SU-DHL-6 (cell line): ENCODE measurements at regions not wholly inside any gene's neighbourhood (a gene's known extent, or its start where the extent isn't known, plus 50 kb on each side); places are given as distances from the start of the nearest gene placed in this dataset.

Experiments used
- H2AFZ ChIP-seq: fragments of 200-600 bp; sonication (generic); 2 replicates; pipeline ENCODE4 v1.6.1; 2014; ENCODE audit warnings: low read depth, mild to moderate bottlenecking, moderate library complexity, mixed read lengths, antibody characterized with exemption, low read length; ENCODE audit not compliant: severe bottlenecking
- H3F3A ChIP-seq: fragments of 200-600 bp; shearing (Covaris generic); 2 replicates; pipeline ENCODE4 v1.6.0; 2016; ENCODE audit warnings: antibody characterized with exemption, mild to moderate bottlenecking; ENCODE audit not compliant: insufficient read depth
- H3K27ac ChIP-seq: fragments of 200-600 bp; sonication (generic); 2 replicates; pipeline ENCODE4 v1.5.1; 2016; ENCODE audit warnings: low read depth, mild to moderate bottlenecking, low read length, moderate library complexity, mixed read lengths
- H3K27me3 ChIP-seq: fragments of 200-600 bp; sonication (generic), shearing (Covaris generic); 2 replicates; pipeline ENCODE4 v1.6.0; 2014; ENCODE audit warnings: mild to moderate bottlenecking, low read length
- H3K36me3 ChIP-seq: fragments of 200-600 bp; sonication (generic); 2 replicates; pipeline ENCODE4 v1.6.1; 2014; ENCODE audit warnings: mild to moderate bottlenecking, low read length, mixed read lengths
- H3K4me2 ChIP-seq: fragments of 300-600, 200-600 bp; shearing (Covaris generic), sonication (generic); 2 replicates; pipeline ENCODE4 v1.6.0; 2014; ENCODE audit warnings: low read length, low read depth, mild to moderate bottlenecking; ENCODE audit not compliant: poor library complexity, severe bottlenecking
- H3K4me3 ChIP-seq: fragments of 200-600 bp; sonication (generic); 2 replicates; pipeline ENCODE4 v1.5.1; 2014; ENCODE audit warnings: antibody characterized with exemption, low read length, mild to moderate bottlenecking, mixed read lengths; ENCODE audit not compliant: insufficient read depth, poor library complexity, severe bottlenecking
- H3K79me2 ChIP-seq: fragments of 200-600 bp; sonication (generic); 2 replicates; pipeline ENCODE4 v1.6.1; 2014; ENCODE audit warnings: mild to moderate bottlenecking, low read length, moderate library complexity; ENCODE audit not compliant: insufficient read depth
- H3K9ac ChIP-seq: fragments of 200-600 bp; sonication (generic); 2 replicates; pipeline ENCODE4 v1.7.0; 2014; ENCODE audit warnings: mild to moderate bottlenecking, low read length
- H3K9me2 ChIP-seq: fragments of 200-600 bp; sonication (generic); replicated peaks from 2 replicates; pipeline ENCODE4 v1.6.1; 2014; ENCODE audit warnings: low read length; ENCODE audit not compliant: insufficient read depth
- H3K9me3 ChIP-seq: fragments of 200-600 bp; sonication (generic); 2 replicates; pipeline ENCODE4 v1.6.1; 2014; ENCODE audit warnings: low read length, mixed read lengths; ENCODE audit not compliant: insufficient read depth
- H4K20me1 ChIP-seq: fragments of 200-600 bp; sonication (generic); 2 replicates; pipeline ENCODE4 v1.6.1; 2014; ENCODE audit warnings: low read depth, mild to moderate bottlenecking, antibody characterized with exemption, low read length, moderate library complexity, mixed read lengths
- CTCF ChIP-seq: fragments of 200-600 bp; sonication (generic); IDR thresholded peaks from one replicate; pipeline ENCODE4 v1.5.1; 2017; ENCODE audit warnings: antibody characterized with exemption, mild to moderate bottlenecking, low read length, moderate library complexity; ENCODE audit not compliant: insufficient read depth, poor library complexity, severe bottlenecking
- EZH2phosphoT487 ChIP-seq: fragments of 200-600 bp; sonication (generic), shearing (Covaris generic); conservative IDR thresholded peaks from 2 replicates; pipeline ENCODE4 v1.6.1; 2018; ENCODE audit warnings: mild to moderate bottlenecking, antibody characterized with exemption, low read length, moderate library complexity, mixed read lengths

GRCh38 chr15:66924889-66925288, 140.5 kb upstream of the SMAD3 start:
- no peaks in the 10 kb centered on the region for H3F3A ChIP-seq
- no peaks in the 10 kb centered on the region for H3K9me2 ChIP-seq
- H3K27ac ChIP-seq = no peak overlapping the region
- no peak overlapping the region for H3K4me3 ChIP-seq
- TF ChIP-seq EZH2phosphoT487 (no peak), CTCF (no peak)
- H3K79me2 ChIP-seq = no peaks in the 10 kb centered on the region
- H3K4me2 ChIP-seq = no peak overlapping the region
- H4K20me1 ChIP-seq = no peaks in the 10 kb centered on the region
- no peaks in the 10 kb centered on the region for H3K9me3 ChIP-seq
- no peak overlapping the region for H3K9ac ChIP-seq
- H3K27me3 ChIP-seq = no peaks in the 10 kb centered on the region
- H3K36me3 ChIP-seq = no peaks in the 10 kb centered on the region
- H2AFZ ChIP-seq = no peak overlapping the region

GRCh38 chr15:66925721-66926120, 139.7 kb upstream of the SMAD3 start:
- Histone ChIP-seq H3K36me3 (no peaks in the 10 kb centered on the region), H2AFZ (no peak overlapping the region), H3K4me2 (no peak overlapping the region), H3K9me2 (no peaks in the 10 kb centered on the region), H3K27ac (no peak overlapping the region), H3K79me2 (no peaks in the 10 kb centered on the region), H3K27me3 (no peaks in the 10 kb centered on the region), H4K20me1 (no peaks in the 10 kb centered on the region), H3K4me3 (no peak overlapping the region), H3K9ac (no peak overlapping the region), H3F3A (no peaks in the 10 kb centered on the region), H3K9me3 (no peaks in the 10 kb centered on the region)
- TF ChIP-seq CTCF = no peak
- no peak for TF ChIP-seq EZH2phosphoT487

GRCh38 chr15:66927201-66928077, 138.0 kb upstream of the SMAD3 start:
- H3K27me3 ChIP-seq = no peaks in the 10 kb centered on the region
- no peaks in the 10 kb centered on the region for H3K36me3 ChIP-seq
- H3K27ac ChIP-seq = no peak overlapping the region
- no peak overlapping the region for H3K4me3 ChIP-seq
- no peak overlapping the region for H3K9ac ChIP-seq
- H3F3A ChIP-seq = no peaks in the 10 kb centered on the region
- H2AFZ ChIP-seq = no peak overlapping the region
- H3K4me2 ChIP-seq = no peak overlapping the region
- TF ChIP-seq EZH2phosphoT487 = no peak
- no peak for TF ChIP-seq CTCF
- H3K79me2 ChIP-seq = no peaks in the 10 kb centered on the region
- H4K20me1 ChIP-seq = no peaks in the 10 kb centered on the region
- H3K9me2 ChIP-seq = no peaks in the 10 kb centered on the region
- H3K9me3 ChIP-seq = no peaks in the 10 kb centered on the region
